ENCODE measurements at regions not wholly inside any gene's neighbourhood (a gene's known extent, or its start where the extent isn't known, plus 50 kb on each side); places are given as distances from the start of the nearest gene placed in this dataset.

DNA sequence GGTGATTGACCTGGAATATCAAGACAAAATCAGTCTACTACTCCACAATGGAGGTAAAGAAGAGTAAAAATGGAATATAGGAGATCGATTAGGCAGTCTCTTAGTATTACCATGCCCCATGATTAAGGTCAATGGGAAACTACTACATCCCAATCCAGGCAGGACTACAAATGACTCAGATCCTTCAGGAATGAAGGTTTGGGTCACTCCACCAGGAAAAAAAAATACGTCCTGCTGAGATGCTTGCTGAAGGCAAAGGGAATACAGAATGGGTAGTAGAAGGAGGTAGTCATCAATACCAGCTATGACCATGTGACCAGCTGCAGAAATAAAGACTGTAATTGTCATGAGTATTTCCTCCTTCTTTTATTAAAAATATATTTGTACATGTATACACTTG, 103.4 kb upstream of the NPAS2 start:
- Histone ChIP-seq H3K27me3 (ENCODE audit: control insufficient read depth, insufficient read depth, low read length) (no peaks in the 10 kb centered on the region), H3K4me3 (ENCODE audit: low read depth, low read length) (no peak overlapping the region), H3K36me3 (ENCODE audit: control insufficient read depth, insufficient read depth, low read length) (no peaks in the 10 kb centered on the region)
- TF ChIP-seq, protein P1, sequence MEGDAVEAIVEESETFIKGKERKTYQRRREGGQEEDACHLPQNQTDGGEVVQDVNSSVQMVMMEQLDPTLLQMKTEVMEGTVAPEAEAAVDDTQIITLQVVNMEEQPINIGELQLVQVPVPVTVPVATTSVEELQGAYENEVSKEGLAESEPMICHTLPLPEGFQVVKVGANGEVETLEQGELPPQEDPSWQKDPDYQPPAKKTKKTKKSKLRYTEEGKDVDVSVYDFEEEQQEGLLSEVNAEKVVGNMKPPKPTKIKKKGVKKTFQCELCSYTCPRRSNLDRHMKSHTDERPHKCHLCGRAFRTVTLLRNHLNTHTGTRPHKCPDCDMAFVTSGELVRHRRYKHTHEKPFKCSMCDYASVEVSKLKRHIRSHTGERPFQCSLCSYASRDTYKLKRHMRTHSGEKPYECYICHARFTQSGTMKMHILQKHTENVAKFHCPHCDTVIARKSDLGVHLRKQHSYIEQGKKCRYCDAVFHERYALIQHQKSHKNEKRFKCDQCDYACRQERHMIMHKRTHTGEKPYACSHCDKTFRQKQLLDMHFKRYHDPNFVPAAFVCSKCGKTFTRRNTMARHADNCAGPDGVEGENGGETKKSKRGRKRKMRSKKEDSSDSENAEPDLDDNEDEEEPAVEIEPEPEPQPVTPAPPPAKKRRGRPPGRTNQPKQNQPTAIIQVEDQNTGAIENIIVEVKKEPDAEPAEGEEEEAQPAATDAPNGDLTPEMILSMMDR (IDR thresholded peaks at IDR 0.05; ENCODE audit: insufficient read depth, low read length, poor library complexity, severe bottlenecking): no peak
- no peak for DNase-seq (ENCODE audit: low read depth)

DNA sequence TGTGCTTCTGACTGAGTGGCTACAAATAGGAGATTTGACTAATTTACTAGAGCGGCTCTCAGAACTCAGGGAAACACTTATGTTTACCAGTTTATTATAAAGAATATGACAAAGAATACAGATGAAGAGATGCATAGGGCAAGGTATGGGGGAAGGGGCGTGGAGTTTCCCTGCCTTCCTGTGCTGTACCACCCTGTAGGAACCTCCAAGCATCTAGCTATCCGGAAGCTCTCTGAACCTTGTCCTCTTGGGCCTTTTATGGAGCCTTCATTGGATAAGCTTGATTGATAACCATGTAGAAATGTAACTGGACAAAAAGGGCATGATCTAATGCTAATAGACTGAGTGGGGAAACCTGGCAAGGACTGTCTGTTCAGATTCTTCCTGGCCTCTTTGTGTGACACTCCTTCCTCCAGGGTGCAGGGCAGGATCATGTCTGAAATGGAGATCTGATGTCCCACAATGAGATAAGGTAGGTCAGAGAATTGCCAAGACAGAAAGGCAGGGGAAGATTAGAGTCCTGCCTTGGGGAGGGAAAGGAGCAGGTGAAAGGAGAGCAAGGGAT, 101.8 kb upstream of the NPAS2 start:
- Histone ChIP-seq H3K27me3 (ENCODE audit: control insufficient read depth, insufficient read depth, low read length) (no peaks in the 10 kb centered on the region), H3K4me3 (ENCODE audit: low read depth, low read length) (no peak overlapping the region), H3K36me3 (ENCODE audit: control insufficient read depth, insufficient read depth, low read length) (no peaks in the 10 kb centered on the region)
- TF ChIP-seq, protein P1 (IDR thresholded peaks at IDR 0.05; ENCODE audit: insufficient read depth, low read length, poor library complexity, severe bottlenecking): no peak
- DNase-seq (ENCODE audit: low read depth): no peak

DNA sequence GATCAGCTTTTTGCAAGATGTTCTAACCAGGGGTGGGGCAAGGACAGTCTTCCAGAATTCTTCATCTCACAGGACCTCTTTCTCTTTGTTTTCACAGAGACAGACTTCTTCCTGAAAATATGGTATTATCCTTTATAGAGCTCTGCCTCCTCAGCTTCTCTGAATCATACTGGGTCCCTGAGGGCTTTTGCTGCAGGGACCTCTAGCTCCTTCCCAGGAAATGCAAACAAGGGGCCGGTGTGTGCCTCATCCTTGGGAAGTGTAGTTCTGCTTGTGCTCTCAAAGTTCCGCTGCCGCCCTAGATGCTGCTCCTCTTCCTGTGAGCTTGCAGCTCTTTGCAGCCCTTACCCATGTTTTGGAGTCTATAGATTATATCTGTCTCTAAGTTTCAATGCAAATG, 99.5 kb upstream of the NPAS2 start:
- DNase-seq (ENCODE audit: low read depth): no peak
- TF ChIP-seq, protein P1 (IDR thresholded peaks at IDR 0.05; ENCODE audit: insufficient read depth, low read length, poor library complexity, severe bottlenecking): no peak
- Histone ChIP-seq H3K27me3 (ENCODE audit: control insufficient read depth, insufficient read depth, low read length) (peaks cover 3% of the 10 kb centered on the region), H3K4me3 (ENCODE audit: low read depth, low read length) (no peak overlapping the region), H3K36me3 (ENCODE audit: control insufficient read depth, insufficient read depth, low read length) (no peaks in the 10 kb centered on the region)

DNA sequence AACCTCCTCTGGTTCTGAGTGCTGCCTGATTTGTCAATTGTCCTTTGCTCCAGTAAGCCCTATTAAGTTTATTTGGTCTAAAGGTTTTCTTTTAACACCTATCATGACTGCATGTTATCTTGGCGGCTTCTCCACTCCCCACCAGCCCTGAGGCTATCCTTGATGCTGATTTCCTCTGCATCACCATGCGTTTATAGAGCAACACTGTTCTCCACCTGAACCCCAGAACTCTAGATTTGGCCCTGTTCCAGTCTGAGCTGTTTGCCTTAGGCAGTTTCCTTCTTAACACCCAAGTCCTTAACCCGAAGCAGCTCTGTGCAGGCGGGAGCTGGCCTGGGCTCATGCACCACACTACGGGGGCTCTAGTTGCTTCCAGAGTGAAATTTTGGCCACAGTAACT, 98.2 kb upstream of the NPAS2 start:
- H3K4me3 ChIP-seq (ENCODE audit: low read depth, low read length): no peak overlapping the region
- peaks cover 3% of the 10 kb centered on the region for H3K27me3 ChIP-seq (ENCODE audit: control insufficient read depth, insufficient read depth, low read length)
- H3K36me3 ChIP-seq (ENCODE audit: control insufficient read depth, insufficient read depth, low read length): no peaks in the 10 kb centered on the region
- no peak for DNase-seq (ENCODE audit: low read depth)
- TF ChIP-seq, protein P1 (IDR thresholded peaks at IDR 0.05; ENCODE audit: insufficient read depth, low read length, poor library complexity, severe bottlenecking): no peak

DNA sequence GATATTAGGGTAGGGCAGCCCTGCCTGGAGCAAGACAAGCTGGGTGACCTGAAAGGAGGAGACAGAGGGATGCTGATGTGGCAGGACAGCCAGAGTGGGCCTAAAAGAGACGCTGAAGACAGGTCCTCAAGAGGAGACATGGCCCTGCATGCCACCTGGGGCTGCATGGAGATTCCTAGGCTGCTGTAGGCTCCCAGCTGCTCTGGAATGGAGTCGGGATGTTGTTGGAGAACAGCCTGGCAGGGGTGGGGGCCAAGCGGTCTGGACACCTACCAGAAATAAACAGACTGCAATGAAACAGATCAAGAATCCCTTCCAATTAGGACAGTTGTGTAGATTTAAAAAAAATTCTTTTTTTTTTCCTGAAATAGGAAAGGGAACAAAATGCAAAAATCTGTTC, 97.8 kb upstream of the NPAS2 start:
- TF ChIP-seq, protein P1 (IDR thresholded peaks at IDR 0.05; ENCODE audit: insufficient read depth, low read length, poor library complexity, severe bottlenecking): no peak
- no peak for DNase-seq (ENCODE audit: low read depth)
- no peaks in the 10 kb centered on the region for H3K36me3 ChIP-seq (ENCODE audit: control insufficient read depth, insufficient read depth, low read length)
- peaks cover 3% of the 10 kb centered on the region for H3K27me3 ChIP-seq (ENCODE audit: control insufficient read depth, insufficient read depth, low read length)
- no peak overlapping the region for H3K4me3 ChIP-seq (ENCODE audit: low read depth, low read length)

DNA sequence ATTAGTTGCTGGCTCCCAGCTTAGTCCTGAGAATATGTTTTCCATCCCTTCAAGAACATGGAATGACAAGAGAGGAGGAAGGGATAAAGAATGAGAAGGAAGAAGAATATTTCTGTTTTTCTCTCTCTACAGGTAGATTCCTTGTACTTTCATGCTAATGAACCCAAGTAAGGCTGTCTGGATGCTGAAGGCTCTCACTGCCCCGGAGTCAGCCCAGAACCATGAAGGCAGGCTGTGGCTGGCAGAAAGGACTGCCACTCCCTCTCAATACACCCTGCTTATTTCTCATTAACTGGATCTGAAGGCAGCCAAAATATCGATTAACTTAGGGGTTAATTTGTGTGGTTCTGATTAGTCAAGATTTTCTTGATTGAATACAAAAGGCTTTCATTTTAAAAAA, 93.1 kb upstream of the NPAS2 start:
- DNase-seq (ENCODE audit: low read depth): no peak
- TF ChIP-seq, protein P1 (IDR thresholded peaks at IDR 0.05; ENCODE audit: insufficient read depth, low read length, poor library complexity, severe bottlenecking): no peak

More for the DNA sequence above, 93.1 kb upstream of the NPAS2 start:
- no peaks in the 10 kb centered on the region for H3K36me3 ChIP-seq (ENCODE audit: control insufficient read depth, insufficient read depth, low read length)
- no peak overlapping the region for H3K4me3 ChIP-seq (ENCODE audit: low read depth, low read length)
- peaks cover 3% of the 10 kb centered on the region for H3K27me3 ChIP-seq (ENCODE audit: control insufficient read depth, insufficient read depth, low read length)
